Mucosa of descending colon (tissue), 3 donors: ENCODE measurements at regions not wholly inside any gene's neighbourhood (a gene's known extent, or its start where the extent isn't known, plus 50 kb on each side); places are given as distances from the start of the nearest gene placed in this dataset.

Source experiments
- ATAC-seq: fragments of 200-7000 bp; cut with Tn5 transposase; one replicate; pipeline ENCODE4 v1.9.1; 2020; ENCODE audit warnings: mild to moderate bottlenecking, moderate library complexity
- DNase-seq, 3 donors: peaks; one replicate each; pipeline ENCODE4 v3.0.0-alpha.2; 2020
- H3K36me3 ChIP-seq: fragments of 200-600 bp; one replicate; pipeline ENCODE4 v1.8.0; 2021; ENCODE audit warnings: low read depth, mild to moderate bottlenecking
- H3K4me1 ChIP-seq: fragments of 200-600 bp; one replicate; pipeline ENCODE4 v1.8.0; 2021; ENCODE audit warnings: low read depth, mild to moderate bottlenecking
- H3K4me3 ChIP-seq: fragments of 200-600 bp; one replicate; pipeline ENCODE4 v1.8.0; 2021; ENCODE audit warnings: mild to moderate bottlenecking
- H3K9me3 ChIP-seq: fragments of 200-600 bp; one replicate; pipeline ENCODE4 v1.8.0; 2021; ENCODE audit warnings: mild to moderate bottlenecking
- CTCF ChIP-seq: fragments of 200-600 bp; IDR thresholded peaks from one replicate; pipeline ENCODE4 v1.8.0; 2022; ENCODE audit warnings: antibody characterized with exemption, mild to moderate bottlenecking
- intact Hi-C, 2 donors: fragments of 100-400 bp; cut with DNase I in 1 of 2; cut with micrococcal nuclease in 1 of 2; formaldehyde crosslinking; loops; one replicate each; pipeline versions ENCODE4 v1.11.0 to v1.11.1; 2022; cut with DNase I, micrococcal nuclease
- donor health status: DM: no; HTN: no; CAD: no; lungs with moderate emphysema.
- donor health status: DM: no; HTN: no; CAD: no.
- donor health status: DM: no; HTN: yes; CAD: no.

GRCh38 chr3:14346191-14346590, 56.2 kb upstream of the SLC6A6 start:
- ATAC-seq = no peak

GRCh38 chr3:14346642-14347041, 55.8 kb upstream of the SLC6A6 start:
- Histone ChIP-seq H3K9me3 (no peaks in the 10 kb centered on the region), H3K4me3 (no peak overlapping the region), H3K4me1 (no peaks in the 10 kb centered on the region), H3K36me3 (no peaks in the 10 kb centered on the region)
- DNase-seq (no peak), ATAC-seq (no peak)
- no peak for TF ChIP-seq CTCF
- intact Hi-C loops = no loop called here

More at GRCh38 chr3:14346191-14346590, 56.2 kb upstream of the SLC6A6 start:
- H3K9me3 ChIP-seq = no peaks in the 10 kb centered on the region
- H3K36me3 ChIP-seq = no peaks in the 10 kb centered on the region
- no peak for DNase-seq
- no peak overlapping the region for H3K4me3 ChIP-seq
- TF ChIP-seq CTCF = no peak
- no peaks in the 10 kb centered on the region for H3K4me1 ChIP-seq
- intact Hi-C loops = no loop called here

- no peaks in the 10 kb centered on the region for H3K36me3 ChIP-seq
- H3K4me3 ChIP-seq = no peak overlapping the region
- H3K4me1 ChIP-seq = no peaks in the 10 kb centered on the region
- intact Hi-C loops = no loop called here
- no peak for TF ChIP-seq CTCF
- no peaks in the 10 kb centered on the region for H3K9me3 ChIP-seq
- ATAC-seq = no peak
- no peak for DNase-seq
Observed at GRCh38 chr3:14347110-14347509, 55.3 kb upstream of the SLC6A6 start.

- no peak overlapping the region for H3K4me3 ChIP-seq
- no peaks in the 10 kb centered on the region for H3K36me3 ChIP-seq
- no peaks in the 10 kb centered on the region for H3K4me1 ChIP-seq
- no peak for ATAC-seq
- H3K9me3 ChIP-seq = no peaks in the 10 kb centered on the region
- no peak for DNase-seq
- intact Hi-C loops = no loop called here
- TF ChIP-seq CTCF = no peak
Observed at GRCh38 chr3:14351617-14352001, 50.8 kb upstream of the SLC6A6 start.

- no peak for TF ChIP-seq CTCF
- intact Hi-C loops = no loop called here
- Histone ChIP-seq H3K36me3 (no peaks in the 10 kb centered on the region), H3K4me3 (no peak overlapping the region), H3K9me3 (no peaks in the 10 kb centered on the region), H3K4me1 (no peaks in the 10 kb centered on the region)
- peak; percentile 40 for ATAC-seq
- no peak for DNase-seq
Observed at GRCh38 chr3:14352002-14352627, 50.3 kb upstream of the SLC6A6 start.
